ENCODE measurements at regions not wholly inside any gene's neighbourhood (a gene's known extent, or its start where the extent isn't known, plus 50 kb on each side); places are given as distances from the start of the nearest gene placed in this dataset.
A peak's percentile ranks its signal among the peaks of the same experiment; 100 is the strongest.
"Not testable (repeated sequence)": the region's sequence is repeated elsewhere in the genome, so short reads cannot be mapped to it uniquely, and the experiment has no call there.

- no peak for DNase-seq
Observed at GRCh38 chr17:49898366-49899190, 50.7 kb upstream of the TAC4 start.

GRCh38 chr17:49899191-49899485 lies 51.3 kb upstream of the TAC4 start:
- no peak for DNase-seq

GRCh38 chr17:49899588-49899987 lies 51.7 kb upstream of the TAC4 start:
- DNase-seq = no peak

GRCh38 chr17:49900801-49901200 lies 52.9 kb upstream of the TAC4 start:
- not testable (repeated sequence) for DNase-seq

GRCh38 chr17:49901460-49902331 lies 53.8 kb upstream of the TAC4 start:
- DNase-seq = no peak

- DNase-seq = no peak
Observed at GRCh38 chr17:49903523-49903922, 55.7 kb upstream of the TAC4 start.

- no peak for DNase-seq
Observed at GRCh38 chr17:49904893-49905292, 57.0 kb upstream of the TAC4 start.

- DNase-seq = no peak
Observed at GRCh38 chr17:49906531-49907136, 58.8 kb upstream of the TAC4 start.

GRCh38 chr17:49907279-49907678 lies 59.4 kb upstream of the TAC4 start:
- no peak for DNase-seq

GRCh38 chr17:49908782-49909714 lies 59.9 kb upstream of the DLX4 start:
- DNase-seq = no peak

- DNase-seq = no peak
Observed at GRCh38 chr17:49910094-49910857, 58.7 kb upstream of the DLX4 start.

- no peak for DNase-seq
Observed at GRCh38 chr17:49910858-49911204, 58.2 kb upstream of the DLX4 start.

GRCh38 chr17:49911719-49912118 lies 57.3 kb upstream of the DLX4 start:
- DNase-seq = no peak

- DNase-seq = no peak
Observed at GRCh38 chr17:49913226-49914095, 55.5 kb upstream of the DLX4 start.

GRCh38 chr17:49914096-49914490 lies 54.9 kb upstream of the DLX4 start:
- DNase-seq = peak; percentile 96

- DNase-seq = peak; percentile 72
Observed at GRCh38 chr17:49914664-49915063, 54.3 kb upstream of the DLX4 start.

GRCh38 chr17:49915260-49915659 lies 53.7 kb upstream of the DLX4 start:
- DNase-seq = no peak

GRCh38 chr17:49915670-49916069 lies 53.3 kb upstream of the DLX4 start:
- DNase-seq = no peak

GRCh38 chr17:49916854-49917515 lies 52.0 kb upstream of the DLX4 start:
- no peak for DNase-seq

GRCh38 chr17:49918591-49918990 lies 50.4 kb upstream of the DLX4 start:
- no peak for DNase-seq
